ENCODE measurements at regions not wholly inside any gene's neighbourhood (a gene's known extent, or its start where the extent isn't known, plus 50 kb on each side); places are given as distances from the start of the nearest gene placed in this dataset.
A peak's percentile ranks its signal among the peaks of the same experiment; 100 is the strongest.

DNA sequence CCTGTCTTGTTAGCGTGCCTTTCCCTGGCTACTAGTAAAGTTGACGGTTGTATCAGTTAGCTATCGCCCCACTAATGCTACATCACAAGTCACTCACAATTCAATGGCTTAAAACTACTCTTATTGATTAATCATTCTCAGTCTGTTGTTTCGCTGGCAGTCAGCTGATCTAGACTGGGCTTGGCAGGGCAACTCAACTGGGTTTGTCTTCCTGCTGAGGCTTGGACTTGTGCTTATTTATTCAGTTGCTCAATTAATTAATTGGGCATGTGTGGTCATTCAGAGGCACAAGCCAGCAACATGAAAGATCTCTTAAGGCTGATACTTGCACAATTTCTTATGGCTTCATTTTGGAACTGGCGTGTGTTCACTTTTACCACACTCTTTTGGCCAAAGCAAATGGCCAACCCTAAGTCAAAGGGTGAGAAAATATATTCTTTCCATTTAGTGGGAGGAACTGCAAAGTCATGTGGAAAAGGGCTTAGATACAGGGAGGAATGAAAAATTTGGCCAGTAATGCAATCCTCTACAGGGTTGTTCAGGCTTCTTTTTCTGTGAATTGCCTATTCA is 333.5 kb downstream of the GPR37 start:
- Histone ChIP-seq H3K4me3 (no peak overlapping the region), H3K9ac (ENCODE audit: insufficient read depth in 1 of 2, low read length in 2 of 2) (no peak overlapping the region), H3K36me3 (ENCODE audit: control insufficient read depth in 4 of 4, insufficient read depth in 4 of 4, low read length in 4 of 4) (no peaks in the 10 kb centered on the region), H3K9me3 (ENCODE audit: control insufficient read depth in 4 of 4, insufficient read depth in 3 of 4, low read length in 3 of 4) (no peaks in the 10 kb centered on the region), H3K4me1 (ENCODE audit: control insufficient read depth in 5 of 5, insufficient read depth in 5 of 5, low read length in 5 of 5) (no peaks in the 10 kb centered on the region), H3K27me3 (ENCODE audit: control insufficient read depth in 3 of 3, insufficient read depth in 3 of 3, low read length in 2 of 3) (no peaks in the 10 kb centered on the region), H3K27ac (ENCODE audit: low read depth in 1 of 2, low read length in 1 of 2) (no peak overlapping the region)
- TF ChIP-seq, protein P1, sequence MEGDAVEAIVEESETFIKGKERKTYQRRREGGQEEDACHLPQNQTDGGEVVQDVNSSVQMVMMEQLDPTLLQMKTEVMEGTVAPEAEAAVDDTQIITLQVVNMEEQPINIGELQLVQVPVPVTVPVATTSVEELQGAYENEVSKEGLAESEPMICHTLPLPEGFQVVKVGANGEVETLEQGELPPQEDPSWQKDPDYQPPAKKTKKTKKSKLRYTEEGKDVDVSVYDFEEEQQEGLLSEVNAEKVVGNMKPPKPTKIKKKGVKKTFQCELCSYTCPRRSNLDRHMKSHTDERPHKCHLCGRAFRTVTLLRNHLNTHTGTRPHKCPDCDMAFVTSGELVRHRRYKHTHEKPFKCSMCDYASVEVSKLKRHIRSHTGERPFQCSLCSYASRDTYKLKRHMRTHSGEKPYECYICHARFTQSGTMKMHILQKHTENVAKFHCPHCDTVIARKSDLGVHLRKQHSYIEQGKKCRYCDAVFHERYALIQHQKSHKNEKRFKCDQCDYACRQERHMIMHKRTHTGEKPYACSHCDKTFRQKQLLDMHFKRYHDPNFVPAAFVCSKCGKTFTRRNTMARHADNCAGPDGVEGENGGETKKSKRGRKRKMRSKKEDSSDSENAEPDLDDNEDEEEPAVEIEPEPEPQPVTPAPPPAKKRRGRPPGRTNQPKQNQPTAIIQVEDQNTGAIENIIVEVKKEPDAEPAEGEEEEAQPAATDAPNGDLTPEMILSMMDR (IDR thresholded peaks at IDR 0.05; ENCODE audit: control extremely low read depth, extremely low read depth): no peak
- no peak for DNase-seq
- WGBS, 2 donors: 82 to 84% methylated on average over 5 of the region's 5 CpGs
- ATAC-seq (ENCODE audit: insufficient read depth, low FRiP score): no peak

DNA sequence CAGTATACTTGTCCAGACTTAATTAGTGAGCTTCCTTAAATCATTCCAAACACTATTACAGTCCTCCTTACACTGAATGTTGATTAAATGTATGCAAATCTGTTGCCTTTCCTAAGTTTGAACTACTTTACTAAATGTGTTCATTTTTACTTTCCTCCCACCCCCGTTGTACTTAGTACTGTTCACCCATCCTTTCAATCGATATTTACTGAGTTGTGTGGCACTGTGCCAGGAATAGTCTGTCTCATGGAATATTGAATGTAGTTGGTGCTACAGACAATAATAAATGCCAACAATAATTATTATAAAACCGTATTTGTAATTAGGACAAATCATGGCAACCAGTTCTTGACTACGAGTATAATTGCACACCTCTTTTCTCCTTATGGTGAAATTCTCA is 335.7 kb downstream of the GPR37 start:
- ATAC-seq (ENCODE audit: insufficient read depth, low FRiP score): no peak
- 88 to 91% methylated on average over 4 of the region's 4 CpGs for WGBS, 2 donors
- no peaks in the 10 kb centered on the region for H3K4me1 ChIP-seq (ENCODE audit: control insufficient read depth in 5 of 5, insufficient read depth in 5 of 5, low read length in 5 of 5)
- no peaks in the 10 kb centered on the region for H3K27me3 ChIP-seq (ENCODE audit: control insufficient read depth in 3 of 3, insufficient read depth in 3 of 3, low read length in 2 of 3)
- TF ChIP-seq, protein P1 (IDR thresholded peaks at IDR 0.05; ENCODE audit: control extremely low read depth, extremely low read depth): no peak
- H3K9me3 ChIP-seq (ENCODE audit: control insufficient read depth in 4 of 4, insufficient read depth in 3 of 4, low read length in 3 of 4): no peaks in the 10 kb centered on the region
- DNase-seq: no peak
- H3K4me3 ChIP-seq: no peak overlapping the region
- no peak overlapping the region for H3K27ac ChIP-seq (ENCODE audit: low read depth in 1 of 2, low read length in 1 of 2)
- no peak overlapping the region for H3K9ac ChIP-seq (ENCODE audit: insufficient read depth in 1 of 2, low read length in 2 of 2)
- H3K36me3 ChIP-seq (ENCODE audit: control insufficient read depth in 4 of 4, insufficient read depth in 4 of 4, low read length in 4 of 4): no peaks in the 10 kb centered on the region

DNA sequence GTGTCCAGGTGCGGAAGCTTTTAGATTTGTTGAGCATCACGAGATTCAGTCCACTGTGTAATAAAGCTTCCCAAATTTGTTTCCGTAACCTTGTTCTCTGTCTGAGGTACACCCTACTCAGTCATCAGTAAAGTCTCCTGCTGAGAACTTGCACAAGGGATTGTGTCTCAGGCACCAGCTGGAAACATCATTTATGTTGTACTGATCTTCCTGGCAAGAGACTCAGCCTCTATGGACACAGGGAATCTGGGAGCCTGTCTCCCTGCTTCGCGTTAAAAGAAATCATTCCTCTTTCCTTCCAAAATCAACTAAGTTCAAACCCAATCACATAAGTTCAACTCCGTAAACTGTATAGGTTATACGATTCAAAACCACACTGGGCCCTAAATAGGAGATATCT is 336.8 kb downstream of the GPR37 start:
- TF ChIP-seq, protein P1 (IDR thresholded peaks at IDR 0.05; ENCODE audit: control extremely low read depth, extremely low read depth): no peak
- no peak overlapping the region for H3K27ac ChIP-seq (ENCODE audit: low read depth in 1 of 2, low read length in 1 of 2)
- no peak overlapping the region for H3K4me3 ChIP-seq
- no peak overlapping the region for H3K9ac ChIP-seq (ENCODE audit: insufficient read depth in 1 of 2, low read length in 2 of 2)
- H3K27me3 ChIP-seq (ENCODE audit: control insufficient read depth in 3 of 3, insufficient read depth in 3 of 3, low read length in 2 of 3): no peaks in the 10 kb centered on the region
- DNase-seq (peak; percentile 15 to 66 (median 56)), ATAC-seq (ENCODE audit: insufficient read depth, low FRiP score) (no peak)
- H3K4me1 ChIP-seq (ENCODE audit: control insufficient read depth in 5 of 5, insufficient read depth in 5 of 5, low read length in 5 of 5): no peaks in the 10 kb centered on the region
- H3K36me3 ChIP-seq (ENCODE audit: control insufficient read depth in 4 of 4, insufficient read depth in 4 of 4, low read length in 4 of 4): no peaks in the 10 kb centered on the region
- no peaks in the 10 kb centered on the region for H3K9me3 ChIP-seq (ENCODE audit: control insufficient read depth in 4 of 4, insufficient read depth in 3 of 4, low read length in 3 of 4)
- 83 to 84% methylated on average over 7 of the region's 7 CpGs for WGBS, 2 donors

DNA sequence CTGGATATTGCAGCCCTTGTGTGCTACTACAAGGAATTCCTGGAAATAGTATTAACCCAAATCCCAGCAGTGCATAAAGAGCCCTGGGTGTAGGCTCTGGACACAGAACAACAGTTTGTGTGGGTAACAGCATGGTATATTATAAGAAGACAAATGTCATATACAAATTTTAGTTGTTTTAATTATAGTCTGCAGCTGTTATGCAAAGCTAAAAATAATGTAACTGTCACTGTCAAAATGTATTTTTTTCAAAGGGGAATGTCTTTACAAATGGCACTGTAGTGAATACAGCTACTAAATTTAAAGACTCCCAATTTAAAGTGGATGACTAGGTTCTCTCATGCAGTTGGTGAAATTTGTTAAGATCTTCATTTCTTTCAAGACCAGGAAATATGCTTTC is 339.0 kb downstream of the GPR37 start:
- ATAC-seq (ENCODE audit: insufficient read depth, low FRiP score): no peak
- H3K27ac ChIP-seq (ENCODE audit: low read depth in 1 of 2, low read length in 1 of 2): no peak overlapping the region
- H3K36me3 ChIP-seq (ENCODE audit: control insufficient read depth in 4 of 4, insufficient read depth in 4 of 4, low read length in 4 of 4): no peaks in the 10 kb centered on the region
- H3K9ac ChIP-seq (ENCODE audit: insufficient read depth in 1 of 2, low read length in 2 of 2): no peak overlapping the region
- H3K9me3 ChIP-seq (ENCODE audit: control insufficient read depth in 4 of 4, insufficient read depth in 3 of 4, low read length in 3 of 4): no peaks in the 10 kb centered on the region
- DNase-seq: no peak
- H3K4me3 ChIP-seq: no peak overlapping the region
- TF ChIP-seq, protein P1 (IDR thresholded peaks at IDR 0.05; ENCODE audit: control extremely low read depth, extremely low read depth): no peak
- H3K27me3 ChIP-seq (ENCODE audit: control insufficient read depth in 3 of 3, insufficient read depth in 3 of 3, low read length in 2 of 3): no peaks in the 10 kb centered on the region
- H3K4me1 ChIP-seq (ENCODE audit: control insufficient read depth in 5 of 5, insufficient read depth in 5 of 5, low read length in 5 of 5): no peaks in the 10 kb centered on the region
